HEK293 (cell line): ENCODE measurements at regions not wholly inside any gene's neighbourhood (a gene's known extent, or its start where the extent isn't known, plus 50 kb on each side); places are given as distances from the start of the nearest gene placed in this dataset.

Experiments used
- CTCF ChIA-PET: fragments of 350-600 bp; formaldehyde crosslinking; extraction: SDS; loops from one replicate; lab custom pipeline; 2021; ENCODE audit warnings: antibody characterized with exemption; lab: Yijun Ruan, JAX
- POLR2A ChIA-PET: fragments of 300-600 bp; formaldehyde crosslinking; extraction: SDS; loops from one replicate; lab custom pipeline; 2020; ENCODE audit warnings: antibody characterized with exemption, inconsistent platforms; lab: Yijun Ruan, JAX
- H3K27ac ChIP-seq: fragments of 200-500 bp; sonication (Bioruptor generic); 2 replicates; pipeline ENCODE4 v1.5.1; 2014; ENCODE audit warnings: low read depth, low read length, control low read depth, inconsistent platforms; ENCODE audit errors: extremely low read depth
- H3K36me3 ChIP-seq, 2 experiments: fragments of 200-500 bp in 1 of 2; sonication (Bioruptor generic) in 1 of 2; 1 replicate in 1 of 2; 2 replicates in 1 of 2; pipeline ENCODE4 v1.5.1; 2014 to 2017; ENCODE audit warnings: inconsistent platforms in 2 of 2, low read length in 2 of 2; ENCODE audit not compliant: control insufficient read depth in 2 of 2, insufficient read depth in 1 of 2
- H3K4me1 ChIP-seq: fragments of 200-500 bp; sonication (Bioruptor generic); 2 replicates; pipeline ENCODE4 v1.5.1; 2014; ENCODE audit warnings: mild to moderate bottlenecking, low read length, inconsistent platforms; ENCODE audit not compliant: control insufficient read depth, insufficient read depth
- H3K4me3 ChIP-seq: 2 replicates; pipeline ENCODE4 v1.5.1; 2011; ENCODE audit warnings: low read depth, mild to moderate bottlenecking, control low read depth, low read length, moderate library complexity
- H3K9me3 ChIP-seq: fragments of 200-500 bp; sonication (Bioruptor generic); 2 replicates; pipeline ENCODE4 v1.5.1; 2014; ENCODE audit warnings: low read depth, low read length, inconsistent platforms; ENCODE audit not compliant: control insufficient read depth, insufficient read depth
- KLF8 ChIP-seq: fragments of 450-650 bp; formaldehyde crosslinking; IDR thresholded peaks from 2 replicates; pipeline ENCODE4 v1.5.1; 2016; ENCODE audit warnings: missing biosample characterization, missing genetic modification characterization
- SCRT2 ChIP-seq: fragments of 450-650 bp; formaldehyde crosslinking; IDR thresholded peaks from 2 replicates; pipeline ENCODE4 v1.5.1; 2016; ENCODE audit warnings: missing biosample characterization, missing genetic modification characterization
- TCF7L2 ChIP-seq: IDR thresholded peaks from 2 replicates; pipeline ENCODE4 v1.6.1; 2011; ENCODE audit warnings: low read depth, mild to moderate bottlenecking, inconsistent platforms, low read length, moderate library complexity, borderline replicate concordance
- TRIM28 ChIP-seq: IDR thresholded peaks from 2 replicates; pipeline ENCODE4 v1.6.1; 2011; ENCODE audit warnings: low read length, control low read depth, borderline replicate concordance
- YY1 ChIP-seq: fragments of 450-650 bp; formaldehyde crosslinking; IDR thresholded peaks from 2 replicates; pipeline ENCODE4 v1.5.1; 2018; ENCODE audit warnings: missing biosample characterization, missing genetic modification characterization
- ZBTB17 ChIP-seq: fragments of 450-650 bp; formaldehyde crosslinking; IDR thresholded peaks from 2 replicates; pipeline ENCODE4 v1.5.1; 2016; ENCODE audit warnings: missing biosample characterization, missing genetic modification characterization
- ZNF155 ChIP-seq: fragments of 450-650 bp; formaldehyde crosslinking; IDR thresholded peaks from 2 replicates; pipeline ENCODE4 v1.5.1; 2016; ENCODE audit warnings: missing biosample characterization, missing genetic modification characterization
- ZNF157 ChIP-seq: fragments of 450-650 bp; formaldehyde crosslinking; IDR thresholded peaks from 2 replicates; pipeline ENCODE4 v1.5.1; 2016; ENCODE audit warnings: missing biosample characterization, missing genetic modification characterization
- ZNF169 ChIP-seq: fragments of 450-650 bp; formaldehyde crosslinking; IDR thresholded peaks from 2 replicates; pipeline ENCODE4 v1.5.1; 2016; ENCODE audit warnings: missing biosample characterization, missing genetic modification characterization
- ZNF248 ChIP-seq: fragments of 450-650 bp; formaldehyde crosslinking; IDR thresholded peaks from 2 replicates; pipeline ENCODE4 v1.5.1; 2017; ENCODE audit warnings: missing biosample characterization, missing genetic modification characterization
- ZNF274 ChIP-seq, 2 experiments: fragments of 200-500 bp in 1 of 2; fragments of 450-650 bp in 1 of 2; sonication (Bioruptor generic) in 1 of 2; formaldehyde crosslinking in 1 of 2; IDR thresholded peaks; 2 replicates each; pipeline versions ENCODE4 v1.5.1 to v1.6.1; 2014 to 2016; ENCODE audit warnings: borderline replicate concordance in 1 of 2, inconsistent platforms in 1 of 2, low read length in 1 of 2, missing biosample characterization in 1 of 2, missing genetic modification characterization in 1 of 2
- ZNF324 ChIP-seq: fragments of 450-650 bp; formaldehyde crosslinking; IDR thresholded peaks from 2 replicates; pipeline ENCODE4 v1.5.1; 2016; ENCODE audit warnings: missing biosample characterization, missing genetic modification characterization
- ZNF350 ChIP-seq: fragments of 450-650 bp; formaldehyde crosslinking; IDR thresholded peaks from 2 replicates; pipeline ENCODE4 v1.5.0; 2017; ENCODE audit warnings: missing biosample characterization, mild to moderate bottlenecking, missing genetic modification characterization
- ZNF423 ChIP-seq: fragments of 450-650 bp; formaldehyde crosslinking; IDR thresholded peaks from 2 replicates; pipeline ENCODE4 v1.5.1; 2016; ENCODE audit warnings: missing biosample characterization, missing genetic modification characterization
- ZNF596 ChIP-seq: fragments of 450-650 bp; IDR thresholded peaks from 2 replicates; pipeline ENCODE4 v1.5.0; 2018; ENCODE audit warnings: missing biosample characterization, mild to moderate bottlenecking, missing genetic modification characterization, moderate library complexity
- ZNF654 ChIP-seq: fragments of 450-650 bp; formaldehyde crosslinking; IDR thresholded peaks from 2 replicates; pipeline ENCODE4 v1.5.1; 2016; ENCODE audit warnings: low read depth, missing biosample characterization, missing genetic modification characterization
- ZNF768 ChIP-seq: fragments of 450-650 bp; formaldehyde crosslinking; IDR thresholded peaks from 2 replicates; pipeline ENCODE4 v1.5.1; 2018; ENCODE audit warnings: missing biosample characterization, mild to moderate bottlenecking, missing genetic modification characterization
- ZNF777 ChIP-seq: fragments of 450-650 bp; formaldehyde crosslinking; IDR thresholded peaks from 2 replicates; pipeline ENCODE4 v1.5.1; 2017; ENCODE audit warnings: missing biosample characterization, missing genetic modification characterization, borderline replicate concordance
- ZNF791 ChIP-seq: fragments of 450-650 bp; formaldehyde crosslinking; IDR thresholded peaks from 2 replicates; pipeline ENCODE4 v1.5.1; 2016; ENCODE audit warnings: missing biosample characterization, missing genetic modification characterization
- ZNF830 ChIP-seq: fragments of 450-650 bp; IDR thresholded peaks from 2 replicates; pipeline ENCODE4 v1.5.0; 2018; ENCODE audit warnings: missing biosample characterization, missing genetic modification characterization, low read depth, mild to moderate bottlenecking, moderate library complexity
- ZSCAN30 ChIP-seq: fragments of 450-650 bp; IDR thresholded peaks from 2 replicates; pipeline ENCODE4 v1.5.1; 2018; ENCODE audit warnings: missing biosample characterization, mild to moderate bottlenecking, missing genetic modification characterization, moderate library complexity
- TF ChIP-seq, protein P1 (sequence below): fragments of 450-650 bp; formaldehyde crosslinking; IDR thresholded peaks from 2 replicates; pipeline ENCODE4 v1.5.1; 2016; ENCODE audit warnings: missing biosample characterization, missing genetic modification characterization
- TF ChIP-seq, protein P2 (sequence below): fragments of 450-650 bp; formaldehyde crosslinking; IDR thresholded peaks from 2 replicates; pipeline ENCODE4 v1.5.1; 2016; ENCODE audit warnings: missing biosample characterization, missing genetic modification characterization, low read depth
- TF ChIP-seq, protein P3 (sequence below): fragments of 450-650 bp; formaldehyde crosslinking; IDR thresholded peaks from 2 replicates; pipeline ENCODE4 v1.5.1; 2016; ENCODE audit warnings: missing biosample characterization, missing genetic modification characterization, low read depth
- TF ChIP-seq, protein P4 (sequence below): fragments of 450-650 bp; formaldehyde crosslinking; IDR thresholded peaks from 2 replicates; pipeline ENCODE4 v1.5.1; 2016; ENCODE audit warnings: missing biosample characterization, missing genetic modification characterization
- TF ChIP-seq, protein P5 (sequence below): fragments of 450-650 bp; formaldehyde crosslinking; optimal IDR thresholded peaks from 2 replicates; pipeline ENCODE3; 2016; ENCODE audit warnings: missing biosample characterization, mild to moderate bottlenecking, missing genetic modification characterization
- TF ChIP-seq, protein P6 (sequence below): fragments of 450-650 bp; formaldehyde crosslinking; IDR thresholded peaks from 2 replicates; pipeline ENCODE4 v1.5.1; 2016; ENCODE audit warnings: missing biosample characterization, missing genetic modification characterization, borderline replicate concordance

DNA sequence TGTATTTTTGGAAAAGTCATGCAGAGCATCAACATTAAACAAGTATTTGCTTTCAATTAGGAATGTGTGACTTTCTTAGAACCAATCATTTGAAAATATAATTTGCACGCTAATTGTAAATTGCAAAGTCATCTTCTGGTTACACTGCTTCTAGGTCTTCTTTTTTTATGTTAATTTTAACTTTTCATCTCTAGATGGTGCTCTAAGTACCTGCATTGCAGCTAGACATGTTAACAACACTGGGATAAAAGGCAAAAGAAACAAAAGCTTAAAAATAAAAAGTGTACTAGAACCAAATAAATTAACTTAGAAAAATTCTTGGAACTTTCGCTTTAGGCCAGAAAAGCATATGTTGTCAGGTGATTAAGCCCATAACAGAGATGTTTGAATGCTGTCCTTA is 2758.2 kb downstream of the PCDH9 start:
- H3K4me3 ChIP-seq: no peak overlapping the region
- ChIA-PET POLR2A (no interaction called here), CTCF (interaction anchor here (0.6 kb wide), 1 partner anchor 473 kb away, joined by 4 read pairs; no protein-coding TSS in a partner anchor)
- no peaks in the 10 kb centered on the region for H3K36me3 ChIP-seq
- no peaks in the 10 kb centered on the region for H3K9me3 ChIP-seq
- TF ChIP-seq, protein P1, sequence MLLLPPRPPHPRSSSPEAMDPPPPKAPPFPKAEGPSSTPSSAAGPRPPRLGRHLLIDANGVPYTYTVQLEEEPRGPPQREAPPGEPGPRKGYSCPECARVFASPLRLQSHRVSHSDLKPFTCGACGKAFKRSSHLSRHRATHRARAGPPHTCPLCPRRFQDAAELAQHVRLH (tag by site-specific recombination): no peak
- TF ChIP-seq ZNF830 (no peak), ZBTB17 (tag by site-specific recombination) (no peak), YY1 (tag by site-specific recombination) (no peak), ZNF654 (peak; percentile 14; the same call in 1 of the 2 replicates), TCF7L2 (no peak), TRIM28 (peak; percentile 54; the same call in 1 of the 2 replicates), ZSCAN30 (tag by site-specific recombination) (no peak)
- TF ChIP-seq, protein P2, sequence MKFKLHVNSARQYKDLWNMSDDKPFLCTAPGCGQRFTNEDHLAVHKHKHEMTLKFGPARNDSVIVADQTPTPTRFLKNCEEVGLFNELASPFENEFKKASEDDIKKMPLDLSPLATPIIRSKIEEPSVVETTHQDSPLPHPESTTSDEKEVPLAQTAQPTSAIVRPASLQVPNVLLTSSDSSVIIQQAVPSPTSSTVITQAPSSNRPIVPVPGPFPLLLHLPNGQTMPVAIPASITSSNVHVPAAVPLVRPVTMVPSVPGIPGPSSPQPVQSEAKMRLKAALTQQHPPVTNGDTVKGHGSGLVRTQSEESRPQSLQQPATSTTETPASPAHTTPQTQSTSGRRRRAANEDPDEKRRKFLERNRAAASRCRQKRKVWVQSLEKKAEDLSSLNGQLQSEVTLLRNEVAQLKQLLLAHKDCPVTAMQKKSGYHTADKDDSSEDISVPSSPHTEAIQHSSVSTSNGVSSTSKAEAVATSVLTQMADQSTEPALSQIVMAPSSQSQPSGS: no peak
- no peaks in the 10 kb centered on the region for H3K4me1 ChIP-seq
- H3K27ac ChIP-seq: no peak overlapping the region

DNA sequence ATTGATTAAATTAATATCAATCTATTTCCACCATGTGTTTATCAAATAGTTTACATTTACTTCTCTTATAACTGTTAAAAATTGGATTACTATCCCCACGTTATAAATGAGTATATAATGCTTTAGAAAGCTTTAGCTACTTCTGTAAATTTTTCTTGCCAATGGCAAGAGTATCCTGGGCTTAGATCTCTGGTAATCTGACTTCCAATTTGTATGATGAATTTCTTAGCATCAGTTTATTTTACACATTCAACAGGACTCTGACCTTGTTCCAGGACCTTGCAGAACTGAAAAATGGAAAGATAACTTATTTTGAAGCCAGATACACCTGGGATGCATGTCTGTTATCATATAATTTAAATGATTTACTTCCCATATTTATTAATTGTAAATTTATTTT is 2759.4 kb downstream of the PCDH9 start:
- H3K27ac ChIP-seq: no peak overlapping the region
- POLR2A ChIA-PET: no interaction called here
- CTCF ChIA-PET: interaction anchor here (0.7 kb wide), 1 partner anchor 860 kb away, joined by 3 read pairs; no protein-coding TSS in a partner anchor

More for the DNA sequence above, 2759.4 kb downstream of the PCDH9 start:
- Histone ChIP-seq H3K4me1 (no peaks in the 10 kb centered on the region), H3K9me3 (no peaks in the 10 kb centered on the region), H3K36me3 (no peaks in the 10 kb centered on the region), H3K4me3 (no peak overlapping the region)
- TF ChIP-seq ZNF248 (no peak), ZNF768 (tag by site-specific recombination) (no peak), ZNF324 (tag by site-specific recombination) (no peak), ZNF350 (tag by site-specific recombination) (no peak), ZNF423 (tag by site-specific recombination) (no peak), KLF8 (no peak), ZNF777 (tag by site-specific recombination) (no peak), SCRT2 (tag by site-specific recombination) (no peak), ZNF274 (IDR thresholded peaks at IDR 0.05; ENCODE audit: low read length) (no peak), ZNF274 (tag by site-specific recombination; IDR thresholded peaks at IDR 0.05; ENCODE audit: borderline replicate concordance) (no peak), ZNF157 (tag by site-specific recombination) (no peak), ZNF169 (tag by site-specific recombination) (no peak), ZNF155 (no peak), ZNF596 (tag by site-specific recombination) (no peak), ZNF791 (no peak)
- TF ChIP-seq, protein P3, sequence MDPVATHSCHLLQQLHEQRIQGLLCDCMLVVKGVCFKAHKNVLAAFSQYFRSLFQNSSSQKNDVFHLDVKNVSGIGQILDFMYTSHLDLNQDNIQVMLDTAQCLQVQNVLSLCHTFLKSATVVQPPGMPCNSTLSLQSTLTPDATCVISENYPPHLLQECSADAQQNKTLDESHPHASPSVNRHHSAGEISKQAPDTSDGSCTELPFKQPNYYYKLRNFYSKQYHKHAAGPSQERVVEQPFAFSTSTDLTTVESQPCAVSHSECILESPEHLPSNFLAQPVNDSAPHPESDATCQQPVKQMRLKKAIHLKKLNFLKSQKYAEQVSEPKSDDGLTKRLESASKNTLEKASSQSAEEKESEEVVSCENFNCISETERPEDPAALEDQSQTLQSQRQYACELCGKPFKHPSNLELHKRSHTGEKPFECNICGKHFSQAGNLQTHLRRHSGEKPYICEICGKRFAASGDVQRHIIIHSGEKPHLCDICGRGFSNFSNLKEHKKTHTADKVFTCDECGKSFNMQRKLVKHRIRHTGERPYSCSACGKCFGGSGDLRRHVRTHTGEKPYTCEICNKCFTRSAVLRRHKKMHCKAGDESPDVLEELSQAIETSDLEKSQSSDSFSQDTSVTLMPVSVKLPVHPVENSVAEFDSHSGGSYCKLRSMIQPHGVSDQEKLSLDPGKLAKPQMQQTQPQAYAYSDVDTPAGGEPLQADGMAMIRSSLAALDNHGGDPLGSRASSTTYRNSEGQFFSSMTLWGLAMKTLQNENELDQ: no peak
- TF ChIP-seq, protein P4, sequence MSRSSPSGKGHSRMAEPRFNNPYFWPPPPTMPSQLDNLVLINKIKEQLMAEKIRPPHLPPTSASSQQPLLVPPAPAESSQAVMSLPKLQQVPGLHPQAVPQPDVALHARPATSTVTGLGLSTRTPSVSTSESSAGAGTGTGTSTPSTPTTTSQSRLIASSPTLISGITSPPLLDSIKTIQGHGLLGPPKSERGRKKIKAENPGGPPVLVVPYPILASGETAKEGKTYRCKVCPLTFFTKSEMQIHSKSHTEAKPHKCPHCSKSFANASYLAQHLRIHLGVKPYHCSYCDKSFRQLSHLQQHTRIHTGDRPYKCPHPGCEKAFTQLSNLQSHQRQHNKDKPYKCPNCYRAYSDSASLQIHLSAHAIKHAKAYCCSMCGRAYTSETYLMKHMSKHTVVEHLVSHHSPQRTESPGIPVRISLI (tag by site-specific recombination): no peak
- TF ChIP-seq, protein P5, sequence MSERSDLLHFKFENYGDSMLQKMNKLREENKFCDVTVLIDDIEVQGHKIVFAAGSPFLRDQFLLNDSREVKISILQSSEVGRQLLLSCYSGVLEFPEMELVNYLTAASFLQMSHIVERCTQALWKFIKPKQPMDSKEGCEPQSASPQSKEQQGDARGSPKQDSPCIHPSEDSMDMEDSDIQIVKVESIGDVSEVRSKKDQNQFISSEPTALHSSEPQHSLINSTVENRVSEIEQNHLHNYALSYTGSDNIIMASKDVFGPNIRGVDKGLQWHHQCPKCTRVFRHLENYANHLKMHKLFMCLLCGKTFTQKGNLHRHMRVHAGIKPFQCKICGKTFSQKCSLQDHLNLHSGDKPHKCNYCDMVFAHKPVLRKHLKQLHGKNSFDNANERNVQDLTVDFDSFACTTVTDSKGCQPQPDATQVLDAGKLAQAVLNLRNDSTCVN (tag by site-specific recombination): no peak
- TF ChIP-seq, protein P6, sequence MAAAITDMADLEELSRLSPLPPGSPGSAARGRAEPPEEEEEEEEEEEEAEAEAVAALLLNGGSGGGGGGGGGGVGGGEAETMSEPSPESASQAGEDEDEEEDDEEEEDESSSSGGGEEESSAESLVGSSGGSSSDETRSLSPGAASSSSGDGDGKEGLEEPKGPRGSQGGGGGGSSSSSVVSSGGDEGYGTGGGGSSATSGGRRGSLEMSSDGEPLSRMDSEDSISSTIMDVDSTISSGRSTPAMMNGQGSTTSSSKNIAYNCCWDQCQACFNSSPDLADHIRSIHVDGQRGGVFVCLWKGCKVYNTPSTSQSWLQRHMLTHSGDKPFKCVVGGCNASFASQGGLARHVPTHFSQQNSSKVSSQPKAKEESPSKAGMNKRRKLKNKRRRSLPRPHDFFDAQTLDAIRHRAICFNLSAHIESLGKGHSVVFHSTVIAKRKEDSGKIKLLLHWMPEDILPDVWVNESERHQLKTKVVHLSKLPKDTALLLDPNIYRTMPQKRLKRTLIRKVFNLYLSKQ (tag by site-specific recombination): no peak
